ENCODE measurements at regions not wholly inside any gene's neighbourhood (a gene's known extent, or its start where the extent isn't known, plus 50 kb on each side); places are given as distances from the start of the nearest gene placed in this dataset.

GRCh38 chr14:30500222-30500621 is 58.7 kb upstream of the G2E3 start:
- H3K4me1 ChIP-seq (ENCODE audit: low read length), result no peaks in the 10 kb centered on the region
- no peak overlapping the region for H3K27ac ChIP-seq (ENCODE audit: low read length)
- no peaks in the 10 kb centered on the region for H3K79me2 ChIP-seq (ENCODE audit: low read length)
- no peak overlapping the region for H2AFZ ChIP-seq (ENCODE audit: low read depth, low read length)
- H4K20me1 ChIP-seq (ENCODE audit: insufficient read depth, low read length), result no peaks in the 10 kb centered on the region
- H3K9ac ChIP-seq (ENCODE audit: low read length), result no peak overlapping the region
- no peaks in the 10 kb centered on the region for H3K36me3 ChIP-seq (replicated peaks; ENCODE audit: low read depth, low read length)
- H3K4me3 ChIP-seq (ENCODE audit: low read length), result no peak overlapping the region
- H3K4me2 ChIP-seq (ENCODE audit: low read length), result no peak overlapping the region
- H3K9me3 ChIP-seq (ENCODE audit: insufficient read depth, low read length), result no peaks in the 10 kb centered on the region
- no peaks in the 10 kb centered on the region for H3K27me3 ChIP-seq (ENCODE audit: low read depth, low read length)
- TF ChIP-seq EZH2phosphoT487 (IDR thresholded peaks at IDR 0.05; ENCODE audit: low read depth) (no peak), CTCF (IDR thresholded peaks at IDR 0.05; ENCODE audit: low read depth, low read length) (no peak)

GRCh38 chr14:30507209-30507608 is 51.7 kb upstream of the G2E3 start:
- H3K4me2 ChIP-seq (ENCODE audit: low read length), result no peak overlapping the region
- H3K27ac ChIP-seq (ENCODE audit: low read length), result no peak overlapping the region
- no peaks in the 10 kb centered on the region for H3K9me3 ChIP-seq (ENCODE audit: insufficient read depth, low read length)
- H2AFZ ChIP-seq (ENCODE audit: low read depth, low read length), result no peak overlapping the region
- no peak overlapping the region for H3K4me3 ChIP-seq (ENCODE audit: low read length)
- peaks cover 6% of the 10 kb centered on the region for H3K4me1 ChIP-seq (ENCODE audit: low read length)
- no peak overlapping the region for H3K9ac ChIP-seq (ENCODE audit: low read length)
- no peaks in the 10 kb centered on the region for H3K36me3 ChIP-seq (replicated peaks; ENCODE audit: low read depth, low read length)
- no peaks in the 10 kb centered on the region for H3K27me3 ChIP-seq (ENCODE audit: low read depth, low read length)
- H4K20me1 ChIP-seq (ENCODE audit: insufficient read depth, low read length), result no peaks in the 10 kb centered on the region
- no peaks in the 10 kb centered on the region for H3K79me2 ChIP-seq (ENCODE audit: low read length)
- TF ChIP-seq CTCF (IDR thresholded peaks at IDR 0.05; ENCODE audit: low read depth, low read length), result no peak
- no peak for TF ChIP-seq EZH2phosphoT487 (IDR thresholded peaks at IDR 0.05; ENCODE audit: low read depth)

All from OCI-LY3 (cell line).